Motor neuron (in vitro differentiated cells): ENCODE measurements at regions not wholly inside any gene's neighbourhood (a gene's known extent, or its start where the extent isn't known, plus 50 kb on each side); places are given as distances from the start of the nearest gene placed in this dataset.
A peak's percentile ranks its signal among the peaks of the same experiment; 100 is the strongest.

Experiments
- ATAC-seq, 8 experiments: fragments of 200-7000 bp; cut with Tn5 transposase; replicated peaks in 6 of 8; 2 replicates each; pipeline ENCODE4 v1.8.0; 2021; ENCODE audit warnings: mild to moderate bottlenecking in 8 of 8, moderate library complexity in 8 of 8
- H3K27ac ChIP-seq, 2 donors: fragments of 250-450 bp; sonication (Bioruptor Pico); 2 replicates each; pipeline ENCODE4 v1.9.0; 2021; ENCODE audit warnings: antibody characterized with exemption in 2 of 2, mild to moderate bottlenecking in 2 of 2, moderate library complexity in 1 of 2
- H3K4me1 ChIP-seq, 2 donors: fragments of 250-450 bp; sonication (Bioruptor Pico); replicated peaks in 1 of 2; 2 replicates each; pipeline ENCODE4 v1.6.1; 2021; ENCODE audit warnings: antibody characterized with exemption in 2 of 2, mild to moderate bottlenecking in 2 of 2, moderate library complexity in 1 of 2
- H3K4me3 ChIP-seq, 5 donors: fragments of 250-450 bp; sonication (Bioruptor Pico); 2 replicates each; pipeline ENCODE4 v1.9.0; 2021; ENCODE audit warnings: antibody characterized with exemption in 5 of 5, mild to moderate bottlenecking in 5 of 5, moderate library complexity in 4 of 5
- WGBS, 10 experiments: fragments of 450-650 bp; shearing (Covaris generic); methylation state at CpG; one replicate each; pipeline ENCODE4 v1.0.0; 2022; 5-methylcytosine and 5-hydroxymethylcytosine counted together
- in situ Hi-C, 9 experiments: fragments of 400-800 bp; cut with MboI; loops; one replicate each; pipeline ENCODE4 v1.15.0; 2021; ENCODE audit warnings: low sequenced_read_pairs in 9 of 9, low pct_unique_long_range_greater_than_20kb in 2 of 9; ENCODE audit not compliant: unreplicated experiment in 9 of 9

GRCh38 chr10:132996603-132997343, 54.4 kb upstream of the CFAP46 start:
- H3K27ac ChIP-seq: no peak overlapping the region
- no peak overlapping the region for H3K4me3 ChIP-seq
- peak in 2 of 8 experiments; percentile 27 to 85 for ATAC-seq
- 0 to 88% (median 71%) methylated on average over 1 to 14 of the region's 27 CpGs for WGBS, 10 experiments
- in situ Hi-C loops: no loop called here
- H3K4me1 ChIP-seq: peaks cover 2 to 24% of the 10 kb centered on the region in 2 donors

GRCh38 chr10:132995909-132996602, 53.7 kb upstream of the CFAP46 start:
- H3K27ac ChIP-seq: no peak overlapping the region
- no peak for ATAC-seq
- H3K4me3 ChIP-seq: no peak overlapping the region
- peaks cover 9 to 31% of the 10 kb centered on the region in 2 donors for H3K4me1 ChIP-seq
- 73 to 88% (median 81%) methylated on average over 3 to 8 of the region's 29 CpGs; no CpG with 5 or more reads in 7 of the 10 experiments for WGBS, 10 experiments
- in situ Hi-C loops: no loop called here

GRCh38 chr10:132994811-132995210, 52.4 kb upstream of the CFAP46 start:
- no peak overlapping the region for H3K4me3 ChIP-seq
- peaks cover 10 to 31% of the 10 kb centered on the region in 2 donors for H3K4me1 ChIP-seq
- WGBS, 10 experiments: 20 to 100% (median 80%) methylated on average over 1 to 11 of the region's 15 CpGs; no CpG with 5 or more reads in 5 of the 10 experiments
- no peak overlapping the region for H3K27ac ChIP-seq
- peak in 4 of 8 experiments; percentile 4 to 42 (median 10) for ATAC-seq
- in situ Hi-C loops: no loop called here

- peak; percentile 16 to 91 (median 56) for ATAC-seq
- H3K4me3 ChIP-seq: no peak overlapping the region
These were observed 51.9 kb upstream of the CFAP46 start for GRCh38 chr10:132994185-132994796.

GRCh38 chr10:132993271-132994184, 51.2 kb upstream of the CFAP46 start:
- 80 to 100% (median 90%) methylated on average over 1 to 12 of the region's 43 CpGs; no CpG with 5 or more reads in 3 of the 10 experiments for WGBS, 10 experiments
- in situ Hi-C loops: no loop called here
- H3K4me1 ChIP-seq: peaks cover 10 to 31% of the 10 kb centered on the region in 2 donors
- no peak overlapping the region for H3K27ac ChIP-seq
- ATAC-seq: no peak
- no peak overlapping the region for H3K4me3 ChIP-seq

More at GRCh38 chr10:132994185-132994796, 51.9 kb upstream of the CFAP46 start:
- 86 to 100% methylated on average over 2 to 8 of the region's 34 CpGs; no CpG with 5 or more reads in 8 of the 10 experiments for WGBS, 10 experiments
- peaks cover 10 to 31% of the 10 kb centered on the region in 2 donors for H3K4me1 ChIP-seq
- in situ Hi-C loops: no loop called here
- H3K27ac ChIP-seq: no peak overlapping the region

GRCh38 chr10:132992433-132993215, 50.3 kb upstream of the CFAP46 start:
- peaks cover 10 to 35% of the 10 kb centered on the region in 2 donors for H3K4me1 ChIP-seq
- no peak overlapping the region for H3K4me3 ChIP-seq
- WGBS, 10 experiments: 75% methylated on average over 8 of the region's 36 CpGs; no CpG with 5 or more reads in 9 of the 10 experiments
- H3K27ac ChIP-seq: no peak overlapping the region
- in situ Hi-C loops: no loop called here
- ATAC-seq: no peak
